Stimulated activated CD8-positive, alpha-beta memory T cell treated with anti-CD3 and anti-CD28 coated beads, Interleukin-15, amount 100 ng/mL, for 1 hour (primary cell): ENCODE measurements at regions not wholly inside any gene's neighbourhood (a gene's known extent, or its start where the extent isn't known, plus 50 kb on each side); places are given as distances from the start of the nearest gene placed in this dataset.

Experiments used
- DNase-seq: peaks from one replicate; pipeline ENCODE4 v3.0.0-alpha.2; 2020; ENCODE audit warnings: low read depth

DNA sequence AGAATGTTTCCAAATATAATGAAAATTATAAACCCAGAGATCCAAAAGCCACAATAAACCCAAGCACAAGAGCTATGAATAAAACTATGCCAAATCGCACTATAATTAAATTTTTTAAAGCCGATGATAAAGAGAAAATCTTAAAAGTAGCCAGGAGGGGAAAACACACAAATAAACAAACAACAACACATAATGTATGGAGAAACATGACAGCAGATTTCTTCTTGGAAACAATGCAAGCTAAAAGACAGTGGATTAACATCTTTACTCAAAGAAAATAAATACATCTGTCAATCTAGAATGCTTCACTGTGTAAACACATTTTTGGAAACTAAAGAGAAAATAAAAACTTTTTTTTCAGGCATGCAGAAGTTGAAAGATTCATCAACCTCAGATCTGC lies 53.0 kb upstream of the SMOX start:
- no peak for DNase-seq

DNA sequence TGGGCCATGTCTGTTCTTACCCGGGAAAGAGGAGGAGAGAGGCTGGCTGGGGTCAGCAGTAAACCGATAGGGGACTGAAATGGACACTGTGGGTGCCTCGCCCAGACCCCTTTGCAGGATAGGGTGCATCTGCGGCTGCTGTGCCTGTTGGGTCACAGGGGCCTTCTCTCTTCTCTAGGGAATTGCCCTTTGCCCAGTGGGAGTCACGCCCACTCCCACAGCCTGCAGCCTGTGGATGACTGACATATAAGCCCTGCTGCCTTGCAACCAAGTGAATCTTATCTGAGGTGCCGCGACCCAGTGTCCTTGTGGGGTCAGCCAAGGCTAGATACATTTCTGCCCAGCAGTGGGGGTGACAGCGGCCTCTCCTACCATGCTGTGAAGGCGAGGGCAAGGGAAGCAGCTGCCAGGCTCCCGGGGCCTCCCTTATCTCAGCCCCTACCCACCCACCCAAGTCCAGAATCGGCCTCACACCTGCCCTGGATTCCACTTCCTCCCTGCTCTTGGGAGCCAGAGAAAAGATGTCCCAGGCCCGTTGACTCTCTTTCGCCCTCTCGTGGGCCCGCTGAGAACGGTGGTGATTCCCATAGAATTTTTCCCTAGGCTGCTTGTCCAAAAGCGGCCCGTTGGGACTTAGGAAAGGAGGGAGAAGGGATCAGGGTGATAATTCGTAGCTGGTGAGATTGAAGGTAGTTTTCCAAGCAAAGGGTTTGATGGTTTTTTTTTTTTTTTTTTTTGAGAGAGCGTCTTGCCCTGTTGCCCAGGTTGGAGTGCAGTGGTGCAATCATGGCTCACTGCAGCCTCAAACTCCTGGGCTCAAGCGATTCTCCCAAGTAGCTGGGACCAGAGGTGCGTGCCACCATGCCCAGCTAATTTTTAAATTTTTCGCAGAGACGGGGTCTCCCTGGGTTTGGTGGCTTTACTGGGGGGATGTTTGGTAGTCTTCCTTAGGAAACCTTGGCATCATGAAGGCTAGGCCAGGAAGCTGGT lies 56.8 kb upstream of the SMOX start:
- no peak for DNase-seq

DNA sequence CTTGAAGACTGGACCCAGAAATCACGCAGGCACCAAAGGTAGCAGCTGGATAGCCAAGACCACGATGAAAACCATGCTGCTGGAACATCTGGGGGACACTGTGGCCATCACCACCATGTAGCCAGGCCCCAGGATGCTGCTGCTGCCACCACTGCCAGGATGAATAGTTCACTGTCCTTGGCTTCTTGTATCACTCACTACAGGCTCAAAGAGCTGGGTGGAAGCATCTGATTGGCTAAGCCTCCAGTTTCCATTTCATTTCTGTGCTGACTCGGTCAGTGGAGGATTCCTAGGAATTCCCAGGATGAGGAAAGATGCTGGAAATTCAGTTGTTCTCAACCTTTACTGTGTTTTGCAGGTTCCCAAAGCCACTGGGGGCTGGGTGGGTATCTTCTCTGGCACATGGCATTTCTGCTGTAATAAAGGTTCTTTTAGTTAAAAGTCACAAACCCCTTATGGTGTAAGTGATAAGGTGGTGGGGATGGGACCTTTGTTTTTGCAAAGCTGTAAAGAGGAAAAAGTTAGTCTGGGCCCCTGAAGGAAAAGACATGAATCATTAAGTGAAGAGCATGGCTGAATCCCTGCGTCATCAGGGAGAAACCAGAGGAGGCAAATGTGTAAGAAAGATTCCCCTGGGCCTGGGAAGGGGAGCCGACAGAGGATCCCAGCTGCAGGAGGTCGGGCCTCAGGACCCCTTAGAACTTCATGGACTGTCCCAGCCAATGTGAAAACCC lies 57.7 kb upstream of the SMOX start:
- DNase-seq = no peak

DNA sequence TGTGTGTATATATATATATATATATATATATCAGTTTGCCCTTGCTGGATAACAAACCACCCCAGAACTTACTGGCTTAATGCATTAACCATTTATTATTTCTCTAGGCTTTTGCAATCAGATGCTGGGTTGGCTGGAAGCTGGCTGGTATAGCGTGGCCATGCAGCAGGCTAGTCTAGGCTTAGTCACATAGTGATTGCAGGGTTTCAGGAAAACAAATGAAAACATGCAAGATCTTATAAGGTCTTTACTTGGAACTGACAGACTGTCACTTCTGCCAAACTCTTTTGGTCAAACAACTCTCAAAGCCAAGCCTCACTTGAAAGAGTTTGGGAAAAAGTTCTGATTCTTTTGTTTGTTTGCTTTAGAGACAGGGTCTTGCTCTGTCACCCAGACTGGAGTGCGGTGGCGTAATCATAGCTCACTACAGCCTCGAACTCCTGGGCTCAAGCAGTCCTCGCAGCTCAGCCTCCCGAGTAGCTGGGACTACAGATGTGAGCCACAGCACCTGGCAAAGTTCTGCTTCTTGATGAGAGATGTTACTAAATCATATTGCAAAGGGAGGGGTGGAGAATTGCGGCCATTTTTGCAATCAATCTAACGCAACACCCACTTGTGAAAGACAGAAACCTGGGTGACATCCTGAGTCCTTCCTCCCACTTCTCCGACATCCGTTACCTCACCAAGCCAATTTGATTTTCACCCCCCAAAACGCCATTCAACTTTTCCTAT lies 58.7 kb upstream of the SMOX start:
- DNase-seq = no peak

DNA sequence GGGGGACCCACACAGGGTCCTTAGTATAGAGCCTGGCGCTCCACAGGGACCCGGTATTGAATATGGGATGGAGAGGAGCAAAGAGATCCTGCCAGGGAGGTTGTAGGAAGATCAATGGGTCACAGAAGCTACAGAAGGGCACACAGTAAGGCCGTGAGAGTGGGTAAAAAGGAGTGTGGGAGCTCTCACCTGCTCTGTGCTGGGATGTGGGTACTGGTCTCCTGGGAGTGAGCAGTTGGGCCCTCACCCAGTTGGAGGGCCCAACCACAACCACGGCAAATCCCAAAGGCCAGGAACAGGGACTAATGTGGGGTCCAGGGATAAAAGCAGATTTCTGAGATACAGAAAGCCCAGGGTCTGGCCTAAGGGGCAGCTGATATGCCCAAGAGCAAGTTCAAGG lies 59.9 kb upstream of the SMOX start:
- DNase-seq = no peak

DNA sequence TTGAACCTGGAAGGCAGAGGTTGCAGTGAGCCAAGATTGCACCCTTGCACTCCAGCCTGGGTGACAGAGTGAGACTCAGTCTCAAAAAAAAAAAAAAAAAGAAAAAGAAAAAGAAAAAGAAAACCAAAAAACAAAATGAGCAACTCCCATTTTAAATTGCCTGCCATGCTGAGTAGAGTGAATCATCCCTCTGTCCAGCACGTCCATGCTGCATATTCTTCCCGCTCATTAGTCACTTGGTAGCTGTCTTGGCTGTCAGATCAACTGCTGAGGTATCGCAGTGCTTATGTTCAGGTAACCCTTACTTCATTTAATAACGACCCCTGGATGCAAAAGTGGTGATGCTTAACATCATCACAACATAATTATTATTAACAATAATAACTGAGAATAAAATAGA lies 60.7 kb upstream of the SMOX start:
- DNase-seq = no peak

DNA sequence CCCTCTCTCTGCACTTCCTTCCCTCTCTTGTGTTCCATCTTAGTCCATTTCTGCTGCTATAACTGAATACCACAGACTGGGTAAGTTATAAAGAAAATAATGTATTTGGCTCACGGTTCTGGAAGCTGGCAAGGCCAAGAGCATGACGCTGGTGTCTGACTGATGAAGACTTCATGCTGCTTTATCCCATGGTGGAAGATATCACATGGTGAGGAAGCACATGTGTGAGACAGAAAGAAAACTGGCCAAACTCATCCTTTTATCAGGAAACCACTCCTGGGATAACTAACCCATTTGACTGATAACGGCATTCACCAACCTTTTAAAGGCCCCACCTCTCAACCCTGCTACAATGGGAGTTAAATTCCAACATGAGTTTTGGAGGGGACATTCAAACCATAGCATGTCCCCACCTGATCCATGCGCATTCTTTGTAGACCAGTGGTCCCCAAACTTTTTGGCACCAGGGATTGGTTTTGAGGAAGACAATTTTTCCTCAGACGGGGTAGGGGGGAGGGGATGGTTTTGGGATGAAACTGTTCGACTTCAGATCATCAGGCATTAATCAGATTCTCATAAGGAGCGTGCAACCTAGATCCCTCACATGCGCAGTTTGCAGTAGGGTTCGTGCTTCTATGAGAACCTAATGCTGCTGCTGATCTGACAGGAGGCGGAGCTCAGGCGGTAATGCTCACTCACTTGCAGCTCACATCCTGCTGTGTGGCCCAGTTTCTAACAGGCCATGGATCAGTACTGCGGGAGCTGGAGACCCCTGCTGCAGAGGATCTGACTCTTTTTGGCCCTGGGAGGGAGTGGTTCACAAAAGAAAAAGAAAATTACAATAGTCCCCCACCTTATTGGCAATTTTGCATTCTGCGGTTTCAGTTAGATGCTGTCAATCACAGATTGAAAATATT lies 61.6 kb upstream of the SMOX start:
- DNase-seq = no peak

DNA sequence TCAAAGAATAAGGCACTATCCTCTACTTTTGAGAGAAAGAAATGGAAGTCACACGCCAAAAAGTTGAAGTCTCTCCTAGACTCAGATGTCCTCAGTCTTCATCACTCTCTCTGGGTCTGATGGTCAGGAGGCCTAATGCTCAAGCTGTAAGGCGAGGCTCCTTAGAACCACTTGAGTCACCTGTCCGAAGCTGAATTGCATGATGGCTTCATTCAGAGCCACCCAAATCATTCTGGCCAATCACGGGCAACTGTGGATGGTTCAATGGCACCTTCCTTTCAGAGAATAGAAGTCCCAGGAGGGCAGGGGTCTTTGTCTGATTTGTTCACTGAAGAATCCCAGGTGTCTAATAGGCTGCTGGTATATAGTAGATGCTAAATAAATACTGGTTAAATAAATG lies 63.9 kb upstream of the SMOX start:
- no peak for DNase-seq

DNA sequence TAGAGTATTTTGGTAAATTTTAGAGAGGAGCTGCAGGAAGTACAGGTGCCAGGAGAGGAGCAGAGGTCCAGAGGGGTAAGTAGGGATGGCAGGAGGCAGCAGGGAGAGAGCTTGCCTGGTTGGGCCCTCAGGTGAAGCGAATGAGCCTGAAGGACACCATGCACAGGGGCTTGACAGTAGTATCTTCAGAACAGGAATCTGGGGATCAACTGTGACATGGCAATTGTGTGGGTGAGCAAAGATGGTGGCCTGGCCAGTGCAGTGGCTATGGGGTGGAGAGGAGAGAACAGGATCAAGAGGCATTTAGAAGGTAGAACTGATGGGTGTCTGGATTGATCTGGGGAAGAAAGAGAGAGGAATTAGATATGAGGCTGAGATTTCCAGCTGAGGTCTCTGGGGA lies 64.5 kb upstream of the SMOX start:
- no peak for DNase-seq

DNA sequence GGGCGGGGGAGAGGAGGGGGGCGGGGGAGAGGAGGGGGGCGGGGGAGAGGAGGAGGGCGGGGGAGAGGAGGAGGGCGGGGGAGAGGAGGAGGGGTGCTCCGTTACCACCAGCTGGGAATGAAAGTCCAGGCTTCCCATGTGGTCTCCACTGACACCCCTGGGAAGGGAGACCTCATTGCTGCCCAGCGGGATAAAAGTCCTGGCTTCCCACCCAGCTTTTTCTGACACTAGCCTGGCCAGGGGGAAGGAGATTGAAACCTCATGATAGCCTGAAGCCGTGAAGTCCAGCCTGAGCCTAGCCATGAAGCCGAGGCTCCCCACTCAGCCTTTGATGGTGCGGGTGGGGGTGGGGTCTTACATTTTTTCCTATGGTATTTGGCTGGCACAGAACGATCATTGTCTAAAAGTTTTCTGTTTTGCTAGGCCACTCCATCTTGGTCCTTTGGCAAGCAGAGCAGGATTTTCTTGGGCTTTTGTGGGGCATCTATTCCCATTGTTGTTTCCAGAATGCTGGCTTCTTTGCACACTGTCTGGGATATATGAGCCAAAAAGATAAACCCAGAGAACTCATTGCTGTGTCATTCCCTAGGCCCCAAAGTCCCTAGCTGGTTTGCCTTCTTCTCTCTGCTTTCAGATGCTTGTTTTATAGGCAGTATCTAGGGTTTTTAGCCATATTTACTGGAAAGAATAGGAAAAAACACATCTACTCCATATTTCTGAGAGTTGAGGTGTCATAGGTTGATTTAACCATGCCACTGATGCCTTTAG lies 65.3 kb upstream of the SMOX start:
- DNase-seq = no peak

DNA sequence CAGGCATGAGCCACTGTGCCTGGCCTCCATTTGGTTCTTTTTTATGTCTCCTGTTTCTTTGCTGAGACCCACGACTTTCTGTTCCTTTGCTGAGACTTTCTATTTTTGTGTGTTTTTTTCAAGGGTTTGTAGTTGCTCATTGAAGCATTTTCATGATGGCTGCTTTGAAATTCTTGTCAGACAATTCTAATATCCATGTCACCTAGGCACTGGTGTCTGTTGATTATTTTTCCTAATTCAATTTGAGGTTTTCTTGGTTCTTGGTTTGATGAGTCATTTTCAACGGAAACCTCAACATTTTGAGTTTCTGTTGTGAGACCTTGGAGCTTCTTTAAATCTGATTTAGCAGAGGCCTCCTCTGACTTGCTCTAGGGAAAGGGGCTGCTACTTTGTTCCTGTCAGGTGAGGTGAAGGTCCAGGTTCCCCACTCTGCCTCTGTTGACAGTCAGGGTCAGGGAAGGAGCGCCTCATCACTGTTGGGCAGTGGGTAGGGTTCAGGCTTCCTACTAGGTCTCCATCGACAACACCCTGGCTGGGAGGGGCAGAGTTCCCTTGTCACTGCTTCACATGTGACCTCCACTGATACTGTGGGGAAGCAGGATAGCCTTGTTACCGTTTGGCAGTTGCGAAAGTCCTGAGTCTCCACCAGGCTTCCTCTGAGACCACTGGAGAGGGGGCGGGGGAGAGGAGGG lies 66.1 kb upstream of the SMOX start:
- peak; percentile 12 for DNase-seq

DNA sequence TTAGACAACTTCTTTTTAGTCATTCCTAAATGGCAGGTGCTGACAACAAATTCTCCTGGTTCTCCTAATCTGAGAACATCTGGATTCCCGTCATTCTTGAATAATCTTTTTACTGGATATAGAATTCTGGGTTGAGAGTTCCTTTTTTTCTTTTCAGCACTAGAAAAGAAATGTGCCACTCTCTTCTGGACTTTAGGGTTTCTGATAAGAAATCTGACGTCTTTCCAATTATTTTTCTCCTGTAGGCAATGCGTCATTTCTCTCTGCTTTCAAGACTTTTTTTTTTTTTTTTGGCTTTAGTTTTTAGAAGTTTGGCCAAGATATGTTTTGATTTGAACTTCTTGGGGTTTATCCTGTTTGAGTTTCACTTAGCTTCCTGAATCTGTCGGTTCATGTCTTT lies 66.1 kb upstream of the RNF24 start:
- DNase-seq = no peak

DNA sequence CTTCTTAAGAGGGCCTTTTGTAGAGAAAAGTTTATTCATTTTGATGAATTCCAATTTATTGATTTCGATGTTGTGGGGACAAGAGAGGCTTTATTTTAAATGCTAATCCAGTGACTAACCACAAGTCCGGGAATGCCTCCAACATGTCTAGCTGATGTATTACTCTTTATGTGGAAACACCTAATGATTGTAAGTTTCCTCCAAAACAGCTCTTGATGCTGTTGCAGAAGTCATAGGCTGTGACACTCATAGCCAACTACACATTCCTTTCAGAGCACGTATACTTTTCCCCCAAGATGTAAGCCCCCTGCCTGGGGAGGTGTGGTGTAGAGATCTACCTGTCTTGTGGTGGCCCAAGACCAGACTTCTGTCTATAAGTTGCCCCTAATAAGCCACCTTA lies 61.3 kb upstream of the RNF24 start:
- no peak for DNase-seq

DNA sequence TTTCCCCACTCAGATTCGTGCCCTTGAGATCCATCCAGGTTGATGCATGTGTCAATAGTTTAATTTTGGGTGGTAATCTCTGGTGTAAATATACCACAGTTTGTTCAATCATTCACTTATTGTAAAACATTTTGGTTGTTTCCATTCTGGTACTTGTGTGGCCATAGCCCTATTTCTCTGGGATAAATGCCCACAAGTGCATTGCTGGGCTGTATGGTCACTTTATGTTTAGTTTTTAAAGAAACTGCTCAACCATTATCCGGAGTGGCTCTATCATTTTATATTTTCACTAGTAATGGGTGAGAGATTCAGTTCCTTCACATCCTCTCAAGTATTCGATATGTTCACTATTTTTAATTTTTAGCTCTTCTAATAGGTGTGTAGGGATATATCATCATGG lies 60.7 kb upstream of the RNF24 start:
- no peak for DNase-seq

DNA sequence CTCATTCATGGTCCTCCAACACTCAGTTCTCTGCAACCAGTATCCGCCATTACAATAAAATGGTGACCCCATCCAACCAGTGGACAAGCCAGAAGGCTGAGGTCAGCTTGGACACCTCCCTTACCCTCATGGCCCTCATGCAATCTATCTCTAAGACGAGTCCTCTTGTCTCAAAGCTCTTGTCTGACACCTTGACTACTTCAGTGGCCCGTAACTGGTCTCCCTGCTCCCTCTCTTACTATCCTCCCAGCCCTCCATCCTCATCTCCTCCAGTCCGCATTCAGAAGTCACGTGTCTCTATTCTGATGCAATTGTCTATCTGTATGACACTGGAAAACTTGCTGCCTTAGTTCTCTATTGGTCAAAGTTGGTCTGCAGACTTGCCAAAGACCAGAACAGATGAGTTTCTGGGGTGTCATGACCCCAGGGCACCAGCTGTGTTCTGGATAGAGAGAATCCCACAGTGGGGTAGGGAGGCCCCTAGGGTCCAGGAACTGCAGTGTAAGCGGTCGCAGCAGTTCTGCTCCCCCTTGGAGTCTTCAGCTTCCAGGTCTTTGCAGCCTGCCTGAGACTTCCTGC lies 59.6 kb upstream of the RNF24 start:
- DNase-seq = no peak

DNA sequence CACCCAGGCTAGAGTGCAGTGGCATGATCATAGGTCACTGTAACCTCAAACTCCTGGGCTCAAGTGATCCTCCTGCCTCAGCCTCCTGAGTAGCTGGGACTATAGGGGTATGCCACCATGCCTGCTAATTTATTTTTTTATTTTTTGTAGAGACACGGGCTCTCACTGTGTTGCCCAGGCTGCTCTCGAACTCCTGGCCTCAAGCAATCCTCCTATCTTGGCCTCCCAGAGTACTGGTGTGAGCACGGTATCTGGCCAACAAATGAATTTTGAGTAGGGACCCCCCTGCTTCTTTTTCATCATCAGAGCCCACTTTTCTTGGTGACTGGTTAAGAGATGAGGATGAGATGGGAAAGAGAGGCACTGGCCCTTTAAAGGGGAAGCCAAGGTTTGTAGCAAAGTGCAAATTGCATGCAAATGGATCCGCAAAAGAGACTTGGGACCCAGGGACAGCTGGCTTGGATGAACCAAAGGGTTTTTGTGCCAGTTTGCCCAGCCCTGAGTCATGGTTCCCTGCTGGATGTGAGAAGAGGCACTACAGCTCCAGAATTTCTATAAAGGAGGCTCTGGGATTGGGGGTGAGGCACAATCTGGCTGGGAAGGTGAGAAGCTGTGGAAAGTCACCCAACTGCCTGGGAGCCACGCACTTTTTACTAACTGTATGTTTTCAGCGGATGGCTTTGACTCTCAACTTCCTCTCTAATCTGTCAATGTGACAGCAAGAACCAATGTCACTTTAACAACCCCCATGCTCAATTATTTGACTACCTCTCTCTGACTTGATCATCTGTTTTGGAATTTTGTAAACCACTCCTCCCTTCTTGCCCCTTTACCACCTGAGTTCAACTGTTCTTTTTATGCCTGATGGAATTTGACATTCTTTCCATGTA lies 58.7 kb upstream of the RNF24 start:
- no peak for DNase-seq

DNA sequence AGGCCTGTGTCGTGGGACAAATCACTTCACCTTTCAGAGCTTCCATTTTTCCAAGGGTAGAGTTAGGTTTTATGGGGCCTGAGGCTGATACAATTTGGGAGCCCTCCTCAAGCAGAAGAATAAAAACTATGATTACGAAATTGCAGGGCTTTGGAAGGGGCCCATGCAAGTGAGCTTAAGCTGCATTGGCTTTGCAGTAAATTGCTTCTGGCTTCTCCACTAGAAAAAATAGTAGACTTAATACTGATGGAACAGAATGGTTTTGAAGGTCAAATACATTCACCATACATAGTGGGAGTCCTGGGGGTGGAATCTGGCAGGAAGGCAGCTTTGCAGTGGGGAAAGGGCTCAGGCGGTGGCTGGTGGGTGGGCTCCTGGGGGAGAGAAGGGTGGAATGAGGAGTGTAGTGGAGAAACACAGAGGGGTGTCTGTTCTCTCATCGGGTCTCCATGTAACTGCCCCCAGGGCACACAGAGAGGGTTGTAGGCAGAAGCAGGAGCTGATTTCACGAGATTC lies 55.9 kb upstream of the RNF24 start:
- DNase-seq = no peak

DNA sequence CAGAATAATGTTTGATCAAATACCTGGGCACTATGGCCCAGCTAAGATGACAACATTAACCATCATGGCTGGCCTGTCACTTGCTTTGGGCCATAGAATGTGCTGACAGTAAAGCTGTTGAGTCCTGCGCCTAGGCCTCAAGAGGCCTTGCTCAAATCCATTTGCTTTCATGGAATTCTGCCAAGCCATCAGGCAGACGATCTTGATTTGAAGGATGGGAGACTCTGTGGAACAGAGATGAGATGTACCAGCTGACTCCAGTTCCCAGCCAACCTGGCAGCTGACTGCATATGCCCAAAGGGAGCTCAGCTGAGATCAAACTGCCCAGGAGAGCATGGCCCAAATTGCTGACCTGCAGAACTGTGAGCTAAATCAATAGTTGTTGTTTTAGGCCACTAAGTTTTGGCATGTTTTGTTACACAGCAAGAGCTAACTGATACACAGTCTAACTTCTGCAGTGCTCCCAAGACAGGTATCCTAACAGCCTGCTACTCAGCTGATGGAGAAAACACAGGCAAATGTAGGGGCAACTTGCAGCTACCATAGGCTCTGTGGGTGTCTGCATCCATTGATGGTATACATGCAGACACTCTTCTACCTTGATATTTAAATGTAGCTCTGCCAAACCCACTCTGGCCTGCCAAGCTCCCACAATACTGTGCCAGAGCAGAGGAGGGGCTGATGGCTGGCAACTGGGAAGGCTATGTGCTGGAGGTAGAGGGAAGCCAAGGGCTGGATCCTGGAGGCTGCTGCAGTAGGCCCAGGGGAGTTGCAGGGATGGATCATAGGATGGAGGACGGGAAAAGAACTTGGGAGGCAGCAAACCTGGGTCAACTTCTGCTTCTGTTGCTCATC lies 55.2 kb upstream of the RNF24 start:
- no peak for DNase-seq
